ENCODE measurements at regions not wholly inside any gene's neighbourhood (a gene's known extent, or its start where the extent isn't known, plus 50 kb on each side); places are given as distances from the start of the nearest gene placed in this dataset.

- ChIA-PET CTCF (no interaction called here), POLR2A (no interaction called here)
- TF ChIP-seq SP1 (IDR thresholded peaks at IDR 0.05) (no peak), FOXK2 (IDR thresholded peaks at IDR 0.05) (no peak), SUZ12 (IDR thresholded peaks at IDR 0.05) (no peak), FOXM1 (IDR thresholded peaks at IDR 0.05; ENCODE audit: borderline replicate concordance) (no peak), NFRKB (IDR thresholded peaks at IDR 0.05) (no peak), LEF1 (IDR thresholded peaks at IDR 0.05; ENCODE audit: borderline replicate concordance) (no peak), ELF4 (IDR thresholded peaks at IDR 0.05) (no peak), TARDBP (IDR thresholded peaks at IDR 0.05) (no peak), BHLHE40 (IDR thresholded peaks at IDR 0.05; ENCODE audit: borderline replicate concordance) (no peak), CTBP1 (IDR thresholded peaks at IDR 0.05; ENCODE audit: borderline replicate concordance) (no peak), ZNF384 (IDR thresholded peaks at IDR 0.05) (no peak), ARNT (IDR thresholded peaks at IDR 0.05) (no peak), FOXA1 (IDR thresholded peaks at IDR 0.05) (no peak), PKNOX1 (IDR thresholded peaks at IDR 0.05) (no peak)
- DNase-seq (ENCODE audit: extremely low spot score) = no peak
Observed at GRCh38 chr3:94532951-94533350, 470.1 kb downstream of the NSUN3 start.

DNA sequence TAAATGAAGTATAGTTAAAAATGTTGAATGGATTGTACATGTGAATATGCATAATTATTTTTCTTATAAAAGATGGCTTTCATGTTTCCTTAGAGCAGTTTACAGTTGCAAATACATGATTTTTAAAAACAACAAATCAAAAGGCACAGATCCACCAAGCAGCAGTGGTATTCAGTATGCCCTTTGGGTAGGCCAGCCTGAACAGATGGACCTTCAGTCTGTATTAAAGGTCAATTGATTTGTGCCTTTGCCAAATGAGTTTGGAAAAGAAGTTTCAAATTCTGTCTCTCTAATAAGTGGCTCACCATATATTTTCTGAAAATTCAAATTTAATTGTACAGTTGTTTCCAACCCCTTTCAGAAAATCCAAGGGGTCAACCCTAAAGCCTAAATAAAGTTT is 477.1 kb downstream of the NSUN3 start:
- no peak for DNase-seq (ENCODE audit: extremely low spot score)
- ChIA-PET CTCF (no interaction called here), POLR2A (no interaction called here)
- TF ChIP-seq ZNF384 (IDR thresholded peaks at IDR 0.05) (no peak), SUZ12 (IDR thresholded peaks at IDR 0.05) (no peak), FOXA1 (IDR thresholded peaks at IDR 0.05) (no peak)

GRCh38 chr3:94543161-94543560 is 480.3 kb downstream of the NSUN3 start:
- no peak for DNase-seq (ENCODE audit: extremely low spot score)
- ChIA-PET POLR2A (no interaction called here), CTCF (interaction anchor here (1.1 kb wide), 1 partner anchor 65 kb away, joined by 3 read pairs; no protein-coding TSS in a partner anchor)
- TF ChIP-seq ZNF384 (IDR thresholded peaks at IDR 0.05) (no peak), FOXM1 (IDR thresholded peaks at IDR 0.05; ENCODE audit: borderline replicate concordance) (no peak), BHLHE40 (IDR thresholded peaks at IDR 0.05; ENCODE audit: borderline replicate concordance) (no peak), SUZ12 (IDR thresholded peaks at IDR 0.05) (no peak), PKNOX1 (IDR thresholded peaks at IDR 0.05) (no peak), L3MBTL2 (conservative IDR thresholded peaks at IDR 0.05) (no peak), FOXK2 (IDR thresholded peaks at IDR 0.05) (no peak), ELF4 (IDR thresholded peaks at IDR 0.05) (no peak), TARDBP (IDR thresholded peaks at IDR 0.05) (no peak), FOXA1 (IDR thresholded peaks at IDR 0.05) (no peak), HDGF (IDR thresholded peaks at IDR 0.05; ENCODE audit: borderline replicate concordance) (no peak), ARNT (IDR thresholded peaks at IDR 0.05) (no peak), NFRKB (IDR thresholded peaks at IDR 0.05) (no peak), CTBP1 (IDR thresholded peaks at IDR 0.05; ENCODE audit: borderline replicate concordance) (no peak), LEF1 (IDR thresholded peaks at IDR 0.05; ENCODE audit: borderline replicate concordance) (no peak)

DNA sequence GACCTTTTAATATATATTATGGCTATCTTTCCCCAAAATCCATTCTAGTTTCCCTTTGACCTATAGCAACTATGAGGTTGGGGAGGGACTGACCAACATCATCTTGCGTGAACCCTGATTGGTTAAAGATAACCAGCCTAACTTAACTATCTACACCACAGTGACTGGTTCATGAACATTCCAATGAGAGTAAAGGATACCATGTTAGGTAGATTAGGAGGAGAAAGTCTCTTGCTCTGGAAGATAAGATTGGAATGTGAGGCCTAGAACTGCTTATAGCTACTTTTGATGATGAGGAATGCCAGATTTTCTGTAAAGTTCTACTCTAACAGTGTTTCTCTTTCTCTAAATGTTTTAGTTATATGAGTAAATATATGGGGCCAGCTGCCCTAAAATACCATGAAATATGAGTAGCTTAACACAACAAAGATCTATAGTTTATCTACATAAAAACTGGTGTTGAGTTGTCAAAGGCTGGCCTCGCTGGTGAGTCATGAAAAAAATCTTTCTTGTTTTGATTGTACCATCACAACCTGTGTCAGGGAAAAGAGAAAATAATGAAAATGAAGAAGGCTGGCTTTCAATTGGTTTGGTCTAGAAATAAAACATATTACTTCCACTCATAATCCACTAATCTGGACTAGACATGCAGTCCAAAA is 481.4 kb downstream of the NSUN3 start:
- ChIA-PET CTCF (interaction anchor here (1.1 kb wide), 1 partner anchor 64 kb away, joined by 3 read pairs; no protein-coding TSS in a partner anchor), POLR2A (no interaction called here)
- TF ChIP-seq ARNT (IDR thresholded peaks at IDR 0.05) (no peak), PKNOX1 (IDR thresholded peaks at IDR 0.05) (no peak), L3MBTL2 (conservative IDR thresholded peaks at IDR 0.05) (no peak), CTBP1 (IDR thresholded peaks at IDR 0.05; ENCODE audit: borderline replicate concordance) (no peak)
- no peak for DNase-seq (ENCODE audit: extremely low spot score)

DNA sequence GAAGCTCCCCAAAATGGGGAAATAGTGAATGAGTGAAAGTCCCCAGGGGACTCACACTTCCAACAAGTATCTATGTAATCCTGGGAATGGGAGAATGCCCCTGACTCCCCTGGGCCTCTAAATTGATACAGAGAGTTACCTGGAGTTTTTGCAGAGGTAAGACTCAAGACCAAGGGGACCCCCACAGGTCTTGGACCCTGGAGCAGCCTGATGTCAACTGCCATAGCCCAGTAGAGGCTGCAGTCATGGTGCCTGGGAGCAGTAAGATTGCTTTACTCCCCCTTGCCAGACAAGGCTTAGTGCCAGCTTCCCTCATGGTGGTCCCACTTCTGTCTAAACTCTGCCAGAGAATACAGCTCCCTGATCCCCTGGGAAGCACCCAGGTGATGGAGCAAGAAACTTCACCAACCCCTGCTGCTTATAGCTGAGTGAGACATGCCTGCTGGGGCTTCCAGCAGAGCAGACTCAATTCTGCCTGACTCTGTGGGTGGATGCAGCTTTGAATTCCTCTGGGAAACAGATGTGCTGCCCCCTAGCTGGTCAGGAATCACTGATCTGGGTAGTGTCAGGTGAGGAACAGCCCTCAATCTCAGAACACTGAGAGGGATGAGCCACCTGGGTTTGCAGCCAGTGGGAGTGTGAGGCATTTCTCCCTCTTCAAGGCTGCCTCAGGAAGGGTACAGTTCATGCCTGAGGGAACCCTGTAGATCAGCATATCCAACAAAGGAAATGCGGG is 485.9 kb downstream of the NSUN3 start:
- CTCF ChIA-PET = no interaction called here
- no peak for DNase-seq (ENCODE audit: extremely low spot score)
- TF ChIP-seq ZNF384 (IDR thresholded peaks at IDR 0.05) (no peak), FOXM1 (IDR thresholded peaks at IDR 0.05; ENCODE audit: borderline replicate concordance) (no peak), BHLHE40 (IDR thresholded peaks at IDR 0.05; ENCODE audit: borderline replicate concordance) (no peak), L3MBTL2 (conservative IDR thresholded peaks at IDR 0.05) (no peak), LEF1 (IDR thresholded peaks at IDR 0.05; ENCODE audit: borderline replicate concordance) (no peak), SP1 (IDR thresholded peaks at IDR 0.05) (no peak), HDGF (IDR thresholded peaks at IDR 0.05; ENCODE audit: borderline replicate concordance) (no peak), CTBP1 (IDR thresholded peaks at IDR 0.05; ENCODE audit: borderline replicate concordance) (no peak), FOXK2 (IDR thresholded peaks at IDR 0.05) (no peak), PKNOX1 (IDR thresholded peaks at IDR 0.05) (no peak)
- POLR2A ChIA-PET = no interaction called here

- CTCF ChIA-PET = no interaction called here
Observed at GRCh38 chr3:94561094-94561493, 498.2 kb downstream of the NSUN3 start.

More at GRCh38 chr3:94561094-94561493, 498.2 kb downstream of the NSUN3 start:
- DNase-seq (ENCODE audit: extremely low spot score) = no peak
- TF ChIP-seq NFRKB (IDR thresholded peaks at IDR 0.05) = no peak
- no peak for TF ChIP-seq CTBP1 (IDR thresholded peaks at IDR 0.05; ENCODE audit: borderline replicate concordance)
- TF ChIP-seq BHLHE40 (IDR thresholded peaks at IDR 0.05; ENCODE audit: borderline replicate concordance) = no peak
- no peak for TF ChIP-seq PKNOX1 (IDR thresholded peaks at IDR 0.05)
- TF ChIP-seq L3MBTL2 (conservative IDR thresholded peaks at IDR 0.05) = no peak
- no peak for TF ChIP-seq LEF1 (IDR thresholded peaks at IDR 0.05; ENCODE audit: borderline replicate concordance)
- no peak for TF ChIP-seq ARNT (IDR thresholded peaks at IDR 0.05)
- no peak for TF ChIP-seq SP1 (IDR thresholded peaks at IDR 0.05)
- no peak for TF ChIP-seq TARDBP (IDR thresholded peaks at IDR 0.05)
- TF ChIP-seq FOXA1 (IDR thresholded peaks at IDR 0.05) = no peak
- TF ChIP-seq FOXK2 (IDR thresholded peaks at IDR 0.05) = no peak
- no peak for TF ChIP-seq ZNF384 (IDR thresholded peaks at IDR 0.05)
- TF ChIP-seq HDGF (IDR thresholded peaks at IDR 0.05; ENCODE audit: borderline replicate concordance) = no peak
- no peak for TF ChIP-seq SUZ12 (IDR thresholded peaks at IDR 0.05)
- TF ChIP-seq ELF4 (IDR thresholded peaks at IDR 0.05) = no peak
- TF ChIP-seq FOXM1 (IDR thresholded peaks at IDR 0.05; ENCODE audit: borderline replicate concordance) = no peak
- POLR2A ChIA-PET = no interaction called here
